ENCODE measurements at regions not wholly inside any gene's neighbourhood (a gene's known extent, or its start where the extent isn't known, plus 50 kb on each side); places are given as distances from the start of the nearest gene placed in this dataset.

DNA sequence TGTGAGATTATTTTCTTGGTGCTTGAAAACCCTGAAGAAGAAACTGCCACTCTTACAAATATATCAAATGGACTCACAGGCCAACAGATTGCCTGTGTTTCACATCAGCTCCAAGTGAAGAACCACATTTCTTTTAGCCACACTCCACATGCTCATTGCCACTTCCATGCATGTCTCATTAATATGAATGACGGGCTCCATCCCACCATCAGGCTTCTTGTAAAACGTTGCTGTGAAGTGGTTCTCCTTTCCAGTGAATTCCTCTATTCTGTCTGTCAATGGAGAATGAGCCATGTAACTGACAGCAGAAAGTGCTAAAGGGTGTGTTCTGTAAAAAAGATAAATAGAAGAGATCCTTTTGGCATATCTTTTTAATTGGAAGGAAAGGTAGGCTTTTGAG, 188.2 kb upstream of the RMST start:
- Histone ChIP-seq H3K4me1 (peaks cover 5% of the 10 kb centered on the region), H3K27me3 (no peaks in the 10 kb centered on the region), H3K36me3 (replicated peaks in 1 of 2; ENCODE audit: insufficient read depth in 1 of 2, low read depth in 2 of 2) (no peaks in the 10 kb centered on the region), H3K4me3 (no peak overlapping the region), H3K27ac (no peak overlapping the region), H3K9me3 (no peaks in the 10 kb centered on the region)
- intact Hi-C loops (cut with DNase I): no loop called here
- no peak for TF ChIP-seq POLR2A (IDR thresholded peaks at IDR 0.05)
- TF ChIP-seq, protein P1, sequence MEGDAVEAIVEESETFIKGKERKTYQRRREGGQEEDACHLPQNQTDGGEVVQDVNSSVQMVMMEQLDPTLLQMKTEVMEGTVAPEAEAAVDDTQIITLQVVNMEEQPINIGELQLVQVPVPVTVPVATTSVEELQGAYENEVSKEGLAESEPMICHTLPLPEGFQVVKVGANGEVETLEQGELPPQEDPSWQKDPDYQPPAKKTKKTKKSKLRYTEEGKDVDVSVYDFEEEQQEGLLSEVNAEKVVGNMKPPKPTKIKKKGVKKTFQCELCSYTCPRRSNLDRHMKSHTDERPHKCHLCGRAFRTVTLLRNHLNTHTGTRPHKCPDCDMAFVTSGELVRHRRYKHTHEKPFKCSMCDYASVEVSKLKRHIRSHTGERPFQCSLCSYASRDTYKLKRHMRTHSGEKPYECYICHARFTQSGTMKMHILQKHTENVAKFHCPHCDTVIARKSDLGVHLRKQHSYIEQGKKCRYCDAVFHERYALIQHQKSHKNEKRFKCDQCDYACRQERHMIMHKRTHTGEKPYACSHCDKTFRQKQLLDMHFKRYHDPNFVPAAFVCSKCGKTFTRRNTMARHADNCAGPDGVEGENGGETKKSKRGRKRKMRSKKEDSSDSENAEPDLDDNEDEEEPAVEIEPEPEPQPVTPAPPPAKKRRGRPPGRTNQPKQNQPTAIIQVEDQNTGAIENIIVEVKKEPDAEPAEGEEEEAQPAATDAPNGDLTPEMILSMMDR (IDR thresholded peaks at IDR 0.05): no peak
- no peak for ATAC-seq
- DNase-seq: no peak
- WGBS, 2 donors: 38 to 40% methylated on average over 2 of the region's 2 CpGs

DNA sequence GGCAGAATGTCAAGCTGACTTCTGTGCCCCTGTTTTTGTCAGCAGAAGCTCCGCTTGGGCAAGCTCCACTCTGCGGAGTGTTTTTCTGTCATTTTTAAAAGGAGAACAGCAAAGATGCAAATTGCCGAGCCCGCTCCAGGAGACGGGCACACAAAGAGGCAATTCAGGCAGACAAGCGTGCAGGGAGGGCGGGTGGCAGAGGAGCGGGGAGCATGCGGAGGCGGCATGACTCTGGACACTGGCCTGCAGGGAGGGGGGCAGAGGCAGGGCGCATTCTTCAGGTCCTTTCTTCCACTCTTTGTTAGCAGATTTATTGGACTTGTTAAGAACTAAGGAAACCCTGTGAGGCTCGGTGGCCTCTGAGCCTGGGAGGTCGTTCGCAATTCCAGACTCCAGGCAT, 187.3 kb upstream of the RMST start:
- WGBS, 2 donors: 13 to 16% methylated on average over 13 to 14 of the region's 14 CpGs
- peak; percentile 9 to 32 (median 20) for DNase-seq
- Histone ChIP-seq H3K36me3 (replicated peaks in 1 of 2; ENCODE audit: insufficient read depth in 1 of 2, low read depth in 2 of 2) (no peaks in the 10 kb centered on the region), H3K4me3 (no peak overlapping the region), H3K27me3 (no peaks in the 10 kb centered on the region), H3K27ac (no peak overlapping the region), H3K9me3 (no peaks in the 10 kb centered on the region), H3K4me1 (peaks cover 5% of the 10 kb centered on the region)
- TF ChIP-seq, protein P1 (IDR thresholded peaks at IDR 0.05): no peak
- no peak for TF ChIP-seq POLR2A (IDR thresholded peaks at IDR 0.05)
- peak; percentile 35 for ATAC-seq
- intact Hi-C loops (cut with DNase I): no loop called here

DNA sequence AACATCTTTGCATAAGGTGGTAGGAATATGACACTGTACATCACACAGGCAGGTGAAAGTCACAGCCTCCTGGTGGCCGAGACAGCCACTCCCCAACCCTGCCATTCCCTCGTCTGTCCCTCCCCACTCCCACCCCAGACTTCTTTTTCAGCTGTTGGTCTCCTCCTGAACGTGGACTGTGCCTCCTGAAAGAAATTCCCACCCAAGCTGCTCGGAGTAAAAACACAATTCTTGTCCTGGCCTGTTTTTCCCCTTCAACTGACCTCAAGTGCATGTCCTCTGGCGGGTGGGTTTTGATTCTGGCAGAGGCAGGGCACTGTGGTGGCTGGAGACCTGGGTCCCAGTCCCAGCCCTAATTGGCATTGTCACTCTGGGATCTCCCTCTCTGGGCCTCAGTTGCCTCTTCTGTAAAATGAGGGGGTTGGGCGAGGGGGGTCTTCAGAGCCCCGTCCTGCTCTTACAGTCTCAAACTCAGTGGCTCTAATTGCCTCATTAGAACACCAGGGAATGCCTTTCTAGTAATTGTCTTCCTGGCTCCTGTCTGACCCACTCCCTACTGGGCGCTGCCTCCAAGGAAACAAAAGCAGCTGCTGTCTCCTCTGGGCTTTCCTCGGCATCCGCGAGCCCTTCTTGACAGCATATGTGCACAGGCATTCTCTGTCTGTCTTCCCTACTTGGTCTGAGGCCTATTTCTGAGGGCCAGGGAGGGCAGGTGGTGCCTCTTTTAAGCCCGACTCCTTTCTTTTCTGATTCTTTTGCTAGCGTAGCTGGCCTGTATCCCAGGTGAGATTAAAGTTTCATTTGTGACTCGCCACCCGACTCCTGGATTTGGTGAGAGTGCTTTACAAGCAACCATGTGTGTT, 186.6 kb upstream of the RMST start:
- no peak overlapping the region for H3K27ac ChIP-seq

DNA sequence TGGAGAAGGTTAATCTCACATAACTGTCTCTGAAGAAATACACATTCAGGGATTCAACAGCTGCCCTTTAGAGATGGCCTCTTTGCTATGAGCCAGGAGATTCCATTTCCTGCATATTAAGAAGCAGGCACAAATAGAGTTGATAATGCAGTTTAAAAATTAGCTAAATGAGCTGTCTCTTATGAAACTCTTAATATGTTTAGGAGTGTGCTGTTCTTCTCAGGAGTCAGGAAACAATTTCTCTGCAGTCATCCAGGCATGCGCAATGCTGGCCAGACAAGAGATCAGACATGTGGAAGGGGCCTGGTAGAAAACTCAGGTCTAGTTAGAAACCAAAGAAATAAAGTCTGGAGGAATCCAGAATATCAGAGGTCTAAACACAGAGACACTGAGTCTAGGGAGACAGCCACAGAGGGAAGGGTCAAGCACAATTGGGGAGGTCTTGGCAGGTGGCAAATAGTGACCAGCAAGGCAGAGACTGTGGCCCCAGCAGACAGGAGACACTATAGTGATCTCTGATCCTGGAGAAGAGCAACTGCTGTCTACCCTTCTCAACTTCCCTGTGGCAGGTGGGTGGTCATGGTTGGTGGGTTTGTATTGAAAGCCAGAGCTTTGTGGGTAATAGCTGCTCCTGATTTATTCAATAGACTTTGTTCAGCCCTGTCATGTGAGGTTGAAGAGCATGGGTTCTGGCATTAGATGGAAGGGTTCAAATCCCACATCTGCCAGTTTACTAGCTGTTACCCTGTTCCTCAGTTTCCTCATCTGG, 185.8 kb upstream of the RMST start:
- intact Hi-C loops (cut with DNase I): no loop called here
- Histone ChIP-seq H3K4me3 (no peak overlapping the region), H3K36me3 (replicated peaks in 1 of 2; ENCODE audit: insufficient read depth in 1 of 2, low read depth in 2 of 2) (no peaks in the 10 kb centered on the region), H3K4me1 (peaks cover 5% of the 10 kb centered on the region), H3K27me3 (no peaks in the 10 kb centered on the region), H3K27ac (no peak overlapping the region), H3K9me3 (no peaks in the 10 kb centered on the region)
- DNase-seq (no peak), ATAC-seq (no peak)
- 81 to 83% methylated on average over 1 of the region's 1 CpG for WGBS, 2 donors
- TF ChIP-seq POLR2A (IDR thresholded peaks at IDR 0.05): no peak
- TF ChIP-seq, protein P1 (IDR thresholded peaks at IDR 0.05): no peak

More for the DNA sequence above, 186.6 kb upstream of the RMST start:
- Histone ChIP-seq H3K4me1 (peaks cover 5% of the 10 kb centered on the region), H3K27me3 (no peaks in the 10 kb centered on the region), H3K4me3 (no peak overlapping the region), H3K9me3 (no peaks in the 10 kb centered on the region), H3K36me3 (replicated peaks in 1 of 2; ENCODE audit: insufficient read depth in 1 of 2, low read depth in 2 of 2) (no peaks in the 10 kb centered on the region)
- intact Hi-C loops (cut with DNase I): no loop called here
- TF ChIP-seq POLR2A (IDR thresholded peaks at IDR 0.05): no peak
- TF ChIP-seq, protein P1 (IDR thresholded peaks at IDR 0.05): no peak
- no peak for DNase-seq
- ATAC-seq: no peak
- 51 to 53% methylated on average over 15 of the region's 15 CpGs for WGBS, 2 donors

All from body of pancreas (tissue), 4 donors.